NOMO-1 treated with dmso at 0.1 percent for 144 hours (cell line): ENCODE measurements at regions not wholly inside any gene's neighbourhood (a gene's known extent, or its start where the extent isn't known, plus 50 kb on each side); places are given as distances from the start of the nearest gene placed in this dataset.
"Not testable (repeated sequence)": the region's sequence is repeated elsewhere in the genome, so short reads cannot be mapped to it uniquely, and the experiment has no call there.

Experiments used
- DNase-seq: peaks from one replicate; lab custom pipeline; 2025; ENCODE audit not compliant: unreplicated experiment; lab: John Stamatoyannopoulos, UW

- DNase-seq: no peak
These were observed 180.2 kb upstream of the EOLA2 start for GRCh38 chrX:150118476-150118875.

GRCh38 chrX:150119323-150119722, 181.0 kb upstream of the EOLA2 start:
- DNase-seq: no peak

GRCh38 chrX:150125045-150125444, 186.8 kb upstream of the EOLA2 start:
- DNase-seq: not testable (repeated sequence)

- no peak for DNase-seq
These were observed 188.9 kb upstream of the EOLA2 start for GRCh38 chrX:150127216-150127615.

- DNase-seq: no peak
These were observed 205.6 kb upstream of the EOLA2 start for GRCh38 chrX:150143721-150144440.

GRCh38 chrX:150146271-150146896, 208.1 kb upstream of the EOLA2 start:
- no peak for DNase-seq

GRCh38 chrX:150148749-150149672, 210.7 kb upstream of the EOLA2 start:
- DNase-seq: no peak

- DNase-seq: no peak
These were observed 211.9 kb upstream of the EOLA2 start for GRCh38 chrX:150150076-150150779.

GRCh38 chrX:150150780-150151125, 212.4 kb upstream of the MAMLD1 start:
- DNase-seq: no peak

- no peak for DNase-seq
These were observed 211.1 kb upstream of the MAMLD1 start for GRCh38 chrX:150152036-150152435.

GRCh38 chrX:150152546-150152945, 210.6 kb upstream of the MAMLD1 start:
- DNase-seq: no peak

- DNase-seq: no peak
These were observed 207.6 kb upstream of the MAMLD1 start for GRCh38 chrX:150155436-150156035.

- no peak for DNase-seq
These were observed 206.5 kb upstream of the MAMLD1 start for GRCh38 chrX:150156615-150157014.

GRCh38 chrX:150157291-150157690, 205.8 kb upstream of the MAMLD1 start:
- no peak for DNase-seq

- DNase-seq: no peak
These were observed 204.4 kb upstream of the MAMLD1 start for GRCh38 chrX:150158554-150159332.

GRCh38 chrX:150159537-150159936, 203.6 kb upstream of the MAMLD1 start:
- no peak for DNase-seq

- DNase-seq: no peak
These were observed 202.5 kb upstream of the MAMLD1 start for GRCh38 chrX:150160656-150161055.

- DNase-seq: no peak
These were observed 201.9 kb upstream of the MAMLD1 start for GRCh38 chrX:150161193-150161592.

GRCh38 chrX:150162141-150162540, 201.0 kb upstream of the MAMLD1 start:
- no peak for DNase-seq
